ENCODE measurements at regions not wholly inside any gene's neighbourhood (a gene's known extent, or its start where the extent isn't known, plus 50 kb on each side); places are given as distances from the start of the nearest gene placed in this dataset.

DNA sequence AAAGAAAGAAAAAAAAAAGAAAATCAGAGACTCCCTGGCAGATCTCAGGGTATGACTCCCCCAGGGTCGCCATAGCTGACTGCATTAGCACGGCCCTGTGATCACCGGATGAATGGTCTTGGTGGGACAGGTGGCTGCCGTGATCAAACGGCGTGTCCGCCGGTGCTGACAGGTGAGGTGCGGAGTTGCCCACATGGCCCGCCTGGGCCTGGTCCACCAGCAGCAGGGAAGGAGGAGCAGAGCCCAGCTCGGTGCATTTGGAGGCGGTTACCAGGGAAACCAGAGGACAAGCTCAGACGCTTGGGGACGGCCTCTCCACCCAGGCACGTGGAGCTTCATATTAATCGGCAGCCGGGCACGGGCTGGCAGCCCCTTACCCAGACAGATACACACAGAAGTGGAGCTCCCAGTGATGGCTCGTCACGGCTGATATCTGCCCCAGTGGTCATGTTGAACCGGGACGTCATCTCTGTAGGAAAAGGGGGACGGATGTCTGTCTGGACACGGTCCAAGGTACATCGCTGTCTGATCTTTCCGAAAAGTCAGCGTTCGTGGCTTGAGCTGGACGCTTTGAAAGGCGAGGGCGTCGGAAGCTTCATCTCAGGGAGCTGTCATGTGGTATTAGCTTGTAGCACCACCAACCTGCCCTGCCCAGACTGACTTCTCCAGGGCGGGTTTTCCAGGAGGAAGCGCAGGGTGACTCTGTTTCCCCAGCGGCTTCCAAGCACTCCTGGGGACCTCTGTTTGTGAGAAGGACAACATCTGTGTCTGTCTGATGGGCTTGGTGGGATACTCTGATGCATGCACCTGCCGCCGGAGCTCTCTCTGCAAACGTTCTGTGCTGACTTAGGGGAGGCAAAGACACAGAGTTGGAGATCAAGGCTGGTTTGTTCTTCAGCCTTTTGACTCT lies 180.7 kb downstream of the CRLF2 start:
- Histone ChIP-seq H3K36me3 (no peaks in the 10 kb centered on the region), H3K4me3 (no peak overlapping the region), H3K27ac (no peak overlapping the region), H3K4me1 (no peaks in the 10 kb centered on the region), H3K27me3 (peaks cover 10% of the 10 kb centered on the region), H3K9me3 (peaks cover 0 to 36% (median 0%) of the 10 kb centered on the region in 3 donors)
- WGBS, 2 donors (ENCODE audit: low coverage in 1 of 2), result 62 to 74% methylated on average over 7 to 27 of the region's 38 CpGs
- TF ChIP-seq POLR2AphosphoS5 (IDR thresholded peaks at IDR 0.05), result no peak
- TF ChIP-seq EP300 (IDR thresholded peaks at IDR 0.05), result no peak
- ATAC-seq, result no peak

- no peak overlapping the region for H3K27ac ChIP-seq
- no peak overlapping the region for H3K4me3 ChIP-seq
- peaks cover 7% of the 10 kb centered on the region for H3K27me3 ChIP-seq
- no peak for ATAC-seq
- H3K4me1 ChIP-seq, result no peaks in the 10 kb centered on the region
- WGBS, 2 donors (ENCODE audit: low coverage in 1 of 2), result 76 to 100% methylated on average over 1 to 12 of the region's 15 CpGs
- TF ChIP-seq POLR2A (IDR thresholded peaks at IDR 0.05) (no peak), EP300 (IDR thresholded peaks at IDR 0.05) (no peak), CTCF (IDR thresholded peaks at IDR 0.05) (no peak), POLR2AphosphoS5 (IDR thresholded peaks at IDR 0.05) (no peak)
- no peaks in the 10 kb centered on the region for H3K36me3 ChIP-seq
- H3K9me3 ChIP-seq, result peaks cover 0 to 25% (median 0%) of the 10 kb centered on the region in 3 donors
These were observed 183.0 kb downstream of the CRLF2 start for GRCh38 chrX:1029494-1029893.

GRCh38 chrX:1027680-1028079 lies 184.8 kb downstream of the CRLF2 start:
- no peak for TF ChIP-seq EP300 (IDR thresholded peaks at IDR 0.05)
- no peak for TF ChIP-seq CTCF (IDR thresholded peaks at IDR 0.05)
- no peak for TF ChIP-seq POLR2A (IDR thresholded peaks at IDR 0.05)
- no peak for TF ChIP-seq POLR2AphosphoS5 (IDR thresholded peaks at IDR 0.05)
- no peaks in the 10 kb centered on the region for H3K36me3 ChIP-seq
- peaks cover 0 to 30% (median 0%) of the 10 kb centered on the region in 3 donors for H3K9me3 ChIP-seq
- no peak overlapping the region for H3K27ac ChIP-seq
- H3K27me3 ChIP-seq, result peaks cover 5% of the 10 kb centered on the region
- ATAC-seq, result no peak
- H3K4me3 ChIP-seq, result no peak overlapping the region
- H3K4me1 ChIP-seq, result no peaks in the 10 kb centered on the region

- TF ChIP-seq EP300 (IDR thresholded peaks at IDR 0.05) (no peak), POLR2AphosphoS5 (IDR thresholded peaks at IDR 0.05) (no peak), POLR2A (IDR thresholded peaks at IDR 0.05) (no peak), CTCF (IDR thresholded peaks at IDR 0.05) (no peak)
- 58 to 77% methylated on average over 5 to 18 of the region's 18 CpGs for WGBS, 2 donors (ENCODE audit: low coverage in 1 of 2)
- Histone ChIP-seq H3K27ac (no peak overlapping the region), H3K4me3 (no peak overlapping the region), H3K9me3 (peaks cover 0 to 34% (median 0%) of the 10 kb centered on the region in 3 donors), H3K36me3 (no peaks in the 10 kb centered on the region), H3K27me3 (peaks cover 5% of the 10 kb centered on the region), H3K4me1 (no peaks in the 10 kb centered on the region)
- no peak for ATAC-seq
These were observed 185.3 kb downstream of the CRLF2 start for GRCh38 chrX:1027133-1027532.

GRCh38 chrX:1026263-1027015 lies 186.0 kb downstream of the CRLF2 start:
- Histone ChIP-seq H3K27ac (no peak overlapping the region), H3K4me3 (no peak overlapping the region), H3K4me1 (no peaks in the 10 kb centered on the region), H3K9me3 (peaks cover 0 to 34% (median 0%) of the 10 kb centered on the region in 3 donors), H3K27me3 (peaks cover 5% of the 10 kb centered on the region), H3K36me3 (no peaks in the 10 kb centered on the region)
- WGBS, 2 donors (ENCODE audit: low coverage in 1 of 2), result 46 to 48% methylated on average over 10 to 13 of the region's 13 CpGs
- TF ChIP-seq POLR2AphosphoS5 (IDR thresholded peaks at IDR 0.05) (no peak), EP300 (IDR thresholded peaks at IDR 0.05) (no peak), CTCF (IDR thresholded peaks at IDR 0.05) (no peak), POLR2A (IDR thresholded peaks at IDR 0.05) (no peak)
- no peak for ATAC-seq

Measured in gastroesophageal sphincter (tissue), 4 donors.